Mucosa of gallbladder (tissue), 1 donor: ENCODE measurements at regions not wholly inside any gene's neighbourhood (a gene's known extent, or its start where the extent isn't known, plus 50 kb on each side); places are given as distances from the start of the nearest gene placed in this dataset.

Source experiments
- DNase-seq: peaks from one replicate; pipeline ENCODE4 v3.0.0-alpha.2; 2020; ENCODE audit warnings: low spot score
- donor health status: DM: no; HTN: no; CAD: no.

GRCh38 chr9:73761905-73762304 lies 610.2 kb downstream of the ANXA1 start:
- DNase-seq: no peak

DNA sequence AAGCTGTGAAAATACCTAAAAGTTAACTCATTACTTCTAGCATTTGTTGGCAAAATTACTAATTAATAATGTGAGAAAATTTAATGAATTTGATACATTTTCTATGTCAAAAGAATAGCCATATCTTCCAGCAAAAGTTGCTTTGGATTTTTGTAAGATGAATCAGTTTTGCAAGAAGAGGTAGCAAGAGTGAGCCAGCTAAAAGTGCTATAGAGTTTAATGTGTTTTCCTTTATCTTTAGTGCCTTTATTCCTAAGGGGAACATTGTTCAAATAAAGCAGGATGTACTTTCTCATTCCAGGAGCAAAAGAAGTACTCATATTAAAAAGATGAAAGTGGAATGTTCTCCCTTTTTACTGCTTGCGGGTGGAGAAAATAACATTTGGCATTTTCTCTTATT lies 622.2 kb downstream of the ANXA1 start:
- DNase-seq: no peak

DNA sequence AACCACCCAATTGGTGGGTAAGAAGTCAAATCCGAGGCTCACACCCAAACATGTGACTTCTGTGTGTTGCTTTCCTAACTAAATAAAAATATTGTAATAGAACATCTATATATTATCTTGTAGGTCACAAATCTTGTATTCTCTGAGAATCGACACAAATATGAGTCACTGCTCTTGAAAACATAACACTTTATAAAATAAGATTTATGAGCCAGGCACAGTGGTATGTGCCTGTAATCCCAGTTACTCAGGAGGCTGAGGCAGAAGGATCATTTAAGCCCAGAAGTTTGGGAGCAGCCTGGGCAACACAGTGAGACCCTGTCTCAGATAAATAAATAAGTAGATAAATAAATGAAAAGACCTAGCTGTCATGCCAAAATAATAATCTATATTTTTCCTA lies 624.1 kb downstream of the ANXA1 start:
- DNase-seq: no peak

- no peak for DNase-seq
Observed at GRCh38 chr9:73780916-73781315, 629.3 kb downstream of the ANXA1 start.

- no peak for DNase-seq
Observed at GRCh38 chr9:73782166-73782565, 630.5 kb downstream of the ANXA1 start.

DNA sequence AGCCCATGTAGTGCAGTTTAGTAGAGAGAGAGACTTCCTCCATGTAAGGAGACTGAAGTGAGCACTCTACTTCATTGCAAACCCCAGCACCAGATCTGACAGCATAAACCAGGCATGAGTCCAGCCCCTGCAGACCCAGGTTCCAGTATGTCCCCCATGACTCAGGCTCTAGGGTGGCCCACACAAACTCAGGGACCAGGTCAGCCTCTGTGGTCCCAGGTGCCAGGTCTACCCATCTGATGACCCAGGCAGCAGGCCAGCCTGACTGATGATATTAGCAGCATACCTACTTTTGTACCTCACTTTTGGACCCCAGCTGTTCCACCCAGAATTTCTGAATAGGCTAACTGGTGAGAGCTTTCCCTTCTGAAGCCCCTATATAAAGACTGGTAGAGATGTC lies 647.8 kb downstream of the ANXA1 start:
- DNase-seq: no peak

DNA sequence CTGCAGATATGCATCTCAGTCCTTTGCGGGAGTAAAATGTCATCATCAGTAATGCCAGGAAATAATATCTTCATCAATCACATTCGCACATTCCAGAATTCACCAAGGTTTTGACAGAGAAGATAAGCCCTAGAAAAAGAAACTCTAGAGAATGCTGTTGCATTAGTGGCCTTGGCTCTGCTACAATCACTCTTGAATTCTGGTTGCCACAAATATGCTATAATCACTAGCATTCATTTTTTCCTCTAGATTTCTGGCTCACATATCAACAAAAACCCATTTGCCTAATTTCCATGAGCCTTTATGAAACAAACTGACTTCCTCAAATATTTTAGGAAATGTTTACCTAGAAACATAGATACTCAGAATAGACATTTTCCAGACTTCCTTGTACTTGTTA lies 653.4 kb downstream of the ANXA1 start:
- no peak for DNase-seq

DNA sequence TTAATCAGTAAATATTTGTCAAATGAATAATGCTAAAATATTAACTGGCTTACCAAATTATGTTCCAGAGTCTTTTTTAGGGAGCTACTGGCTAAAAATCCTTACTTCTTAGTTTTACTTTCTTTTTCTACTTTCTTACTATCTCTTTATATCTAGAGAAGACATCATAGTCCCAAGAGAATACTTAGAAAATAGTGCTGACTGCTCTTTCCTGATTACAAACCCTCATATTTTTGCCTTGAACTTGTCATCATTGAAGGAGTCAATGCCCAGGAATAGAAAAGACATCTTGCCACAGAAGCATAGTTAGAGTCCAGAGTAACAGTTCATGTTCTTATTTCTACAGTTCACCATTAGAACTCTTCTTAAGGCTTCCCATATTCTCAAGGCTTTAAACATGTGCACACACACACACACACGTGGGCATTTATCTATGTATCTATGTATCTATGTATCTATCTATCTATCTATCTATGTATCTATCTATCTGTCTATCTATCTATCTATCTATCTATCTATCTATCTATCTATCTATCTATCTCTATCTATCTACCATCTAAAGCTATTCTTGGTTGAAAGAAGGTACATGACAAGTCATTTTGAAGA lies 654.3 kb downstream of the ANXA1 start:
- DNase-seq: no peak

DNA sequence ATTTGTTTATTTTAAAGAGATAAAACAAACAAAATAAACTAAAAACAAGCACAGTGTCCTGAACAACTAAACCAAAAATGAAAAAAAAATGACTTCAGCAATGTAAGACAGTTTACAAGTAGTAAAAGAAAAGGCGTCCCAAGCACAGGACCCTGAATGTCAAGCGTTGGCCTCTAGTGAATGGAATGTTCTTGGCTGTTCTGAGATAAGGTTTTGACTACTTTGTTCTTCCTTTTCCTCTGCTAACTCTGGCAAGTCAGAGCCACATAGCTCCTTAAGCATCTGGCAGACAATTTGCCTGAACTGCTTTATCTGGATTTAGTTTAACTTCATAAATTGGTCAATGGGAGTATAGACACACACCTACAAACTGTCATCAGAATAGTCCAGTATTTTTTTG lies 655.2 kb downstream of the ANXA1 start:
- no peak for DNase-seq

- DNase-seq: no peak
Observed at GRCh38 chr9:73807952-73808351, 656.3 kb downstream of the ANXA1 start.

DNA sequence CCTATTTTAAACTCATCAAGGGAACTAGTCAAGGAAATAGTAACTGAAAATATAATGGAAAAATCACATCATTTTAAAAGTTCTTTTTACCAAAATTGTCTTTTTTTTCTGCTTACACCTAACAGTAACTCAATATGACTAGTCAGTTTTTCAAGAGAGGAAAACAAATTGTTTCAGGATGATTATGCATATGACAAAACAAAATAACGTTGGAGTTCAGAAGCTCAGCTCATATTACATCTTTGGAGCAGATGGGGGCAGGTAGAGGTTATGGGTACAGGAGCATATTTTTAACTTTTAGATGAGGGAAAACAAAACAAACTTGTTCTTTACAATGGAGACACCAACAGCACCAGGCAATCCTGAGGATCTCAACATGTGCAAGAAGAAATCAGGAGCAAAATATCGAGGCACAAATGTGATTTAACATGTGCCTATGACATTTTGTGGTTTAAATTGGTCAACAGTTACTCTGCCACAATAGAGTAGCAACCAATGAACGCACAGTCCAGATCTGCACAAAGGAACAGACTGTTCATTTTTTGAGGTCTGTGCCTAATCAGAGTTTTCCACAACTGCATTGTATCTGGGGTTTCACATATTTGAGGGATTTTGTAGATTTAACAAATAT lies 659.0 kb downstream of the ANXA1 start:
- DNase-seq: no peak

DNA sequence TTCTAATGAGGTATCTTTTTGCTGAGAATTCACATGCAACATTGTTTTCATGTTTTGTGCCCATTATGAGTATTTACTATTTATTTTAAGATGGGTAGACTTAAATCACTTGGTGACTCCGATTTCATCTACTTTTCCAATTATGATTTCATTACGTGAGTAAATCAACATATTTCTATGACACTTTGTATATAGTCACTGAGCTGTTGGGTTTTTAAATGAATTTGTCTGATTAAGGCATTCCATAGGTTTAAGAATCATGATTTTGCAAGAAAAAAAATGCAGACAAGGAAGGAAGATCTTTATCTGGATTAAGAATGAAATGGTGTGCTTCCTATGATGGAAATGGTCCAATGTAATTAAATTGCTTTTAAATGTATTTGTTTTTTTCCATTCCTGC lies 661.9 kb downstream of the ANXA1 start:
- no peak for DNase-seq

DNA sequence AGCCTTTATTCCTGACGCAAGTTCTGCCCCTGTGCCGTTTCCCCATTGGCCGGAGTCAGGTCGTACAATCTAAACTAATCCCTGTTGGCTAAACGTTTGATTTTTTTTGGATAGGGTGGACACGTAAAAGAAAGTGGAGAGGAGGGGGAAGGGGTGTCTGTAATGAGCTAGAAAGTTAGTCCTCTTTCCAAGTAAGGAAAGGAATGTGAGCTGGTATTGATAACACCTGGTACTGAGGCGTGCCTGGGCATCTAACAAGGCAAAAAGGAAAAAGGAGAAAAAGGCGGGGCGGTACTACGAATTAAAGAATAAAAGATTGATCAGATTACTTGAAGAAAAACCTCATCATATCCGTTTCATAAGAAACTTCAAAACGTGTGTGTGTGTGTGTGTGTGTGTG lies 665.2 kb downstream of the ANXA1 start:
- DNase-seq: no peak

DNA sequence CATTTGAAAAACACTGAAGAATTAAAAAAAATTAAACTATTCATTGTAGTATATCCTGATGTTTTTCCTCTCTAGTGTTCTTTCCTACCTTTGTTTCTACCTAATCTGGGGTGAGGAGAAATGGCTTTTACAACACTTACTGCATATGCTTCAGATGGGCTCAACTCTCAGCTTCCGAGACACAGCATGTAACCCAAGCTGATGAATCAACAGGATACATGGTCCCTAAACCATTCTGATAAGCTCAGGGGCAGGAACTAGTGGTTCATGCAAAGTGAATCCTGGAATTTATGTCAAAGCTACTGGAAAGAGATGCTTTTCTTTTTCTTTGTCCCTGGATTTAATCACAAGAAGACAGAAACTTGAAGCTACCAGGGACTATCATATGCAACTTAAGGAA lies 672.5 kb upstream of the RORB start:
- DNase-seq: no peak

GRCh38 chr9:73838871-73839270 lies 658.3 kb upstream of the RORB start:
- DNase-seq: no peak

GRCh38 chr9:73839471-73839870 lies 657.7 kb upstream of the RORB start:
- DNase-seq: no peak

DNA sequence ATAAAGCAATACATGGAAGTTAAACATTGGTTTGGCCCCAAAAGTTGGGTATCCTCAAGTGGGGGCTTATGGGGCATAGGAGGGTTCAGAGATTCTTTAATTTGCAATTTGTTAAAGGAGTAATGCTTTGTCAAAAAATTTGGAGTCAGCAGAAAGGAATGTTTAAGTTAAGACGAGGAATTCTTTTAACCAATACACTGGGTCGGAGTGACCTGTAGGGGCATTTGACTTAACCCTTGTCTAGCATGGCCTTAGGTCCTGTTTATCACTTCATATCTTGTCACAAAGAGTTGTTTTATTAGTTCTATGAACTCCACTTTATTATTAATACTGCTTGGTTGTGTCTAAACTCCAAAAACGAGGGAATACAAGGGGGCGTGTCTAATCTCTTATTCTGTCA lies 656.1 kb upstream of the RORB start:
- no peak for DNase-seq

DNA sequence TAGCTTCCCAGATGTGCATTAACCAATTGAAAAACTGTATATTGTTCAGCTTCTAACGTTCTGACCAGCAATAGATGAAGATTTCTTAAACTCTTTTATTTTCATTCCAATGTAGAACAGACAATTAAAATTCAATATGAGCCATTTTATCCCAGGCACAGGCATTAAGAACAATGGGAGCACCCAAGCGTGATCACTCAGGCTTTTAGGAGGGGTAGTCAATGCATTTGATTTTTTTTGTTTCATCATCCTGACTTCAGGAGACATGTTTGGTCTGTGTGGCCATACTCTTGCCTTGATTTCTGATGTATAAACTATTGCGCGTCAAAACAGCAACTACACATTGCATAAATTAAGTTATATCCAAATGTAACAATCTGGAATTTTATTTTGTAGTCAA lies 653.0 kb upstream of the RORB start:
- DNase-seq: no peak

- DNase-seq: no peak
Observed at GRCh38 chr9:73845539-73845938, 651.6 kb upstream of the RORB start.

DNA sequence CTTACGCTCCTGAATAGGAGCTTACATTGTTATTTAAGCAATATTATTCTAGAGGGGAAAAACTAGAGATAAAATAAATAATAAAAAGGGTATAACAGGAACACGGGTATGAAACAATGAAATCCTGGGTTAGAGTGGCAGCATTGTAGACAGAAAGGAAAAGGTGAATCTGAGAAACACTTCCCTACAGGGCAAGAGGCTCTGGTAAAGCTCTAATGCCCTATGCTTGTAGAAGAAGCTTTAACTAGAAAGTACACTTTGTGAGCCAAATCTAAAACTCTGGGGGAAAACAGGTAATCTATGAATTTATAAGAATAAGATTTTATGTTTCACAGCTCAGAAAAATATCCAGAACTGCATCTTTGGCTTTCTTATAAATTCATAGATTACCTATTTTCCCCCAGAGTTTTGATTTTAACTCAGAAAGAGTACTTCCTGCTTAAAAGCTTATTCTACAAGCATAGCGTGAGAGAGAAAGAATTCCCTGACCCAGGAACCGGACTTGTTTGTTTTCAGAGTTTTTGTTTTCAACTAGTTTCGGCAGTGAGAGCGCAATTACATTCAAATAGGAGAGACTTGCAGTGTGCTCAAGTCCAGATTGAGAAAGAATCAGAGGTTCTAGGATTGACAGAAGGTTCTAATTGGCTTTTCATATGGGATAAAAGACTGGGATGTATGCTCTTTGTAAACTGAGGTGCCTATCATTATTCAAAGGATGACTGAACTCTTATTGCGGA lies 651.0 kb upstream of the RORB start:
- no peak for DNase-seq

DNA sequence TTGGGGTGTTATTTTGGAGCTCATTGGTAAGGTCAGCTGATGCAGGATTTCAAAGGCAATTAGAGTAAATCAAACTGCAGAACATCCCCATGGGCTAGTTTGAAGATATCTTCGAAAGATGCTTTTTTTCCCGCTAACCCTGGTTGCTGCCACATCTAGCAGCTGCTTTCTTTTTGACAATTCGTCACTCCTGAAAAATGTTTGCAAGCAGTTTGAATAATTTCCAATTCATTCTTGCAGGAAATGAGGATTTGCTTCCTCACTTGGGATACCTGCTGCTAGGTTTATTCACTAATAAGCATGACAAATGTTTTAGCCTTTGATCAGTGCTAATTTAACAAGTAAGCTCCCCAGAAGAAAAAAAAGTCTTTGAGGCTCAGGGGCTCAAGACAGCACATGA lies 649.6 kb upstream of the RORB start:
- no peak for DNase-seq

- DNase-seq: no peak
Observed at GRCh38 chr9:73853549-73853948, 643.6 kb upstream of the RORB start.

GRCh38 chr9:73855206-73855605 lies 641.9 kb upstream of the RORB start:
- no peak for DNase-seq

- no peak for DNase-seq
Observed at GRCh38 chr9:73863924-73864323, 633.2 kb upstream of the RORB start.
